Small intestine (tissue), 7 donors: ENCODE measurements at regions not wholly inside any gene's neighbourhood (a gene's known extent, or its start where the extent isn't known, plus 50 kb on each side); places are given as distances from the start of the nearest gene placed in this dataset.

ENCODE experiments used
- DNase-seq, 2 donors: peaks; one replicate each; pipeline versions ENCODE4 v3.0.0 to v3.0.0-alpha.2; 2013
- FAIRE-seq: peaks from 2 replicates; lab custom pipeline; 2012; peaks lifted over from hg19 to GRCh38; lab: Jason Lieb, UNC
- H3K27ac ChIP-seq, 3 donors: one replicate each; pipeline ENCODE4 v1.5.1; 2013; ENCODE audit warnings: low read length in 2 of 3, mild to moderate bottlenecking in 2 of 3, control low read depth in 1 of 3, inconsistent platforms in 1 of 3, low read depth in 1 of 3, moderate library complexity in 1 of 3
- H3K27me3 ChIP-seq, 3 donors: one replicate each; pipeline ENCODE4 v1.6.1; 2013; ENCODE audit warnings: low read length in 3 of 3, inconsistent platforms in 1 of 3; ENCODE audit not compliant: control insufficient read depth in 3 of 3, insufficient read depth in 3 of 3
- H3K36me3 ChIP-seq, 3 donors: one replicate each; pipeline ENCODE4 v1.6.1; 2013; ENCODE audit warnings: low read length in 3 of 3, inconsistent platforms in 1 of 3, low read depth in 1 of 3, mild to moderate bottlenecking in 1 of 3, moderate library complexity in 1 of 3; ENCODE audit not compliant: control insufficient read depth in 3 of 3, insufficient read depth in 2 of 3
- H3K4me1 ChIP-seq, 3 donors: one replicate each; pipeline ENCODE4 v1.6.1; 2013; ENCODE audit warnings: low read length in 2 of 3, inconsistent platforms in 1 of 3, low read depth in 1 of 3, mild to moderate bottlenecking in 1 of 3, moderate library complexity in 1 of 3; ENCODE audit not compliant: control insufficient read depth in 3 of 3, insufficient read depth in 2 of 3
- H3K4me3 ChIP-seq, 3 donors: one replicate each; pipeline ENCODE4 v1.5.1; 2013; ENCODE audit warnings: low read length in 3 of 3, control low read depth in 1 of 3, inconsistent platforms in 1 of 3, low read depth in 1 of 3, mild to moderate bottlenecking in 1 of 3, moderate library complexity in 1 of 3
- H3K9me3 ChIP-seq, 2 donors: one replicate each; pipeline ENCODE4 v1.6.1; 2013; ENCODE audit warnings: low read depth in 1 of 2, low read length in 1 of 2; ENCODE audit not compliant: control insufficient read depth in 2 of 2, insufficient read depth in 1 of 2
- WGBS, 3 donors: extraction: QIAGEN DNeasy Blood & Tissue Kit; methylation state at CpG; one replicate each; pipeline ENCODE4 v1.1.7; 2013; 5-methylcytosine and 5-hydroxymethylcytosine counted together
- donor health status: healthy with polysubstance abuse.
- donor health status: control.
- donor health status: control.
- donor health status: Bipolar disorder and iron deficiency.
- donor health status: healthy.

DNA sequence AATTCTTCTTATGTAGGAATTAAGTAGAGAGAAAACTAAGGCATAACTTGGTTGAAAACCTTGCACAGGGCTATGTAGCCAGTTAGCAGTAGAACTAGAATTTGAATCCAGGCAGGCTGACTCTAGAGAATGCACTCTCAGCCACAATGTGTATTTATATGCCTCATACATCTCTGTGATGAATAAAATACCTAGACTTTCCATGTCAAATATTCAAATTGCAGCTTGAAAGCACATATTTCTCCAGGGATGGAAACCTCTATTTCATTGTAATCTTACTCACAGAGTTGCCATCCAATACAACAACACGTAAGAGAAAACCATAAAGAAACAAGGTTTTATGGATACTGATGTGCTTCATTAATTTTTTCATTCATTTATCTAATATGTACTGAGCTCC lies 256.0 kb upstream of the FLRT2 start:
- FAIRE-seq (no peak), DNase-seq (no peak)
- Histone ChIP-seq H3K4me1 (no peaks in the 10 kb centered on the region), H3K4me3 (no peak overlapping the region), H3K9me3 (no peaks in the 10 kb centered on the region), H3K27me3 (no peaks in the 10 kb centered on the region), H3K27ac (no peak overlapping the region), H3K36me3 (no peaks in the 10 kb centered on the region)
- WGBS, 3 donors = 71 to 84% (median 83%) methylated on average over 1 of the region's 1 CpG

DNA sequence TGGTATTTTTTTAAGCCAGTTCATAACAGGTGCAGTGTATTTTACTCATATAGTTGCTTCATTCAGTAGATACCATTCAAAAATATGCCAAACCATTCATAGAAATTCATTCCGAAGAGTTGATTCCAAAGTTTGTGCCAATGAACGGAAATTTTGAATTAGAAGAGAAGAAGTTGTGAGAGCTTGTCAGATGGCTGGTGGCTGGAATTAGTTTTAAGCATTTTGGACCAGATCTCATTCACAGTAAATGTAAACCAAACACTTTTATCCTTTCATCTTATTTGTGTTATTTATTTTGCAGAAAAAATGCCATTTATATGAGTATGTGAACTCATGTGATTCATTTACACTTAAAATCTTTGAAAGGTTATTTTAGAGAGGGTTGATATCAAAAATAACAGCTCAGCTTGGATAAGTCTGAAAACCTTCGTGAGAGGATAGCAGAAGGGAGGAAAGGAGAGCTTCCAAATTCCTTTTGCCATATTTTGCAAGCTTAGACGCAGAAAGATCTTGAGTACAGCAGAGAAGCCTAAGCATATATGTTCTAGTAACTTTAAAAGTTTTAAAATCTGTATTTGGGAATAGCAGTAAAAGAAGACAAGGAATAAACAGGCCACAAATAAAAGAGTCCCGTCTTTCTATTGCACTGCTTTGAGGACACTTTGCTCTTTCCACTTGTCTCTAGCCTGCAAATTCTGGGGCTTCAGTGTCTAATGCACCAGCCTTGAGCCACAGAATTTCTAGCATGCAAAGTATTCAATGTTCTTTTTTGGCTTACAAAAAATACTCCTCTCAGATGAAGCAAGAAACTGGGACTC lies 253.6 kb upstream of the FLRT2 start:
- FAIRE-seq (no peak), DNase-seq (no peak)
- H3K9me3 ChIP-seq = no peaks in the 10 kb centered on the region
- H3K36me3 ChIP-seq = no peaks in the 10 kb centered on the region
- no peaks in the 10 kb centered on the region for H3K4me1 ChIP-seq
- no peaks in the 10 kb centered on the region for H3K27me3 ChIP-seq
- H3K4me3 ChIP-seq = no peak overlapping the region
- WGBS, 3 donors = 58 to 68% (median 60%) methylated on average over 5 of the region's 5 CpGs
- no peak overlapping the region for H3K27ac ChIP-seq

DNA sequence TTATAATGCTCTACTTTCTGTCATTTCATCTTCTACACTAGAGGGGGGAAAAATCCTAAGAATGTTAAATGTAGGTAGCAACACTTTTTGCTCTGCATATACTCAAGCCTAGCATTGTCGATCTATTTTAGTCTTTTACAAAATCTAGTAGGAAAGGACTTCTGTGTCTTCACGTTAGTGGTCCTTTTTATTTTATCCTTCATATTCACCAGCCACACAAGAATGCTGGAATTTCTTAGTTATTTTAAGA lies 253.0 kb upstream of the FLRT2 start:
- FAIRE-seq = no peak
- 80 to 88% (median 87%) methylated on average over 2 of the region's 2 CpGs for WGBS, 3 donors

DNA sequence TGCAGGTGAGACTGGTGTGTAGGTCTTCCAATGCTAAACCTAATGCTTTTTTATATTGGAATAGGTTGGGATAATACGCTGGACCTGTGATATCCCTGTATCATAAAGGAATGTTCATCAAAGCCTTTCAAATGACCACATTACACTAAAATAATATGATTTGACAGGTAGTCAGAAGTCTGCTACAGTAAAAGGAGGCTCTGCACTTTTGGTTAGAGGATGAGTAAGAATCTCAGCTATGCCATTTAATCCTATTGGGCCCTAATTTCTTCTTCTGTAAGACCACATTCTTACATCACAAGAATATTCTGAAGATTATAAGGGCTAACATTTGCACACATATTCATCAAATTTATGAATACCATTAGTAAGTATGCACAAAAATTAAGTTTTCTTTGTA lies 250.5 kb upstream of the FLRT2 start:
- WGBS, 3 donors = 86 to 100% (median 90%) methylated on average over 1 of the region's 1 CpG
- no peak for FAIRE-seq

More for the DNA sequence above, 253.0 kb upstream of the FLRT2 start:
- Histone ChIP-seq H3K27ac (no peak overlapping the region), H3K4me3 (no peak overlapping the region), H3K27me3 (no peaks in the 10 kb centered on the region), H3K4me1 (no peaks in the 10 kb centered on the region), H3K36me3 (no peaks in the 10 kb centered on the region), H3K9me3 (no peaks in the 10 kb centered on the region)
- DNase-seq = no peak

DNA sequence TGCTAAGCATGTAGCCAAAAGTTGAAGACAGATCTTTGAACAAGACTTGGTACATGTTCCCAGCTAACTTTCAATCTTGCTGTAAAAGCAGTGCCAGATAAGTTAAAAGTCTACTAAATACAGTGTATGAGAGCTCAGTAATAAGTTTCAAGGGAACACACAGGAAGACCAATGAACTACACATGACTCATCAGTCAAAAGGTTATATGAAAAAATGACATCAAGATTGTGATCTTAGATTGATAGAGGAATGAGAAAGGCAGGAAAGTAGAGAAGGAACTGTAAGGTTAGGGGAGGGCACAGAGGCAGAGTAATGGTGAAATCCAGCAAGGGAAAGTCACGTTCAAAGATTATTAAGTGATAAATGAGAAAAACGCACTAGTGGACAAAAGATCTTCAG lies 249.9 kb upstream of the FLRT2 start:
- FAIRE-seq = no peak
- Histone ChIP-seq H3K36me3 (no peaks in the 10 kb centered on the region), H3K4me1 (no peaks in the 10 kb centered on the region), H3K4me3 (no peak overlapping the region), H3K27ac (no peak overlapping the region), H3K27me3 (no peaks in the 10 kb centered on the region), H3K9me3 (no peaks in the 10 kb centered on the region)
- no peak for DNase-seq
- 83 to 90% (median 89%) methylated on average over 2 of the region's 2 CpGs for WGBS, 3 donors

More for the DNA sequence above, 250.5 kb upstream of the FLRT2 start:
- Histone ChIP-seq H3K4me3 (no peak overlapping the region), H3K27ac (no peak overlapping the region), H3K9me3 (no peaks in the 10 kb centered on the region), H3K36me3 (no peaks in the 10 kb centered on the region), H3K27me3 (no peaks in the 10 kb centered on the region), H3K4me1 (no peaks in the 10 kb centered on the region)
- no peak for DNase-seq

DNA sequence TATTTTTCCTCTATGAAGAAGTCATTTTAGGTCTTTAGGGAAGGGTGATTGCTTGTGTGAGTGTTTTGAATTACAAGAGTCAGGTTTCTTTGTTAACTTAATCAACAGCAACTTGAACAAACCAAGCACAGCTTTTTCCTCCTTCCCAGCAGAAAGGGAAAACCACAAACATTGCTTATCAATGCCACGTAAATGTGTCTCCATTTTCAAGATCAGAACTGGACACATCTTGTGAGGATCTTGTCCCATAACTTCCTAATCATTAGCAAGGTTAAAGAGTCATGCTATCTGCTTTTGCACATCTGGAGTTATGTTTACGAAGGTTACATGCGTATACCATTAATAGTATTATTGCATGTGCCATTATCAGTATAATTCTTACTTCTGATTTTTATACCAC lies 248.0 kb upstream of the FLRT2 start:
- DNase-seq (no peak), FAIRE-seq (no peak)
- H3K27ac ChIP-seq = no peak overlapping the region
- no peaks in the 10 kb centered on the region for H3K36me3 ChIP-seq
- H3K4me1 ChIP-seq = no peaks in the 10 kb centered on the region
- WGBS, 3 donors = 72 to 82% (median 73%) methylated on average over 3 of the region's 3 CpGs
- H3K4me3 ChIP-seq = no peak overlapping the region
- H3K27me3 ChIP-seq = no peaks in the 10 kb centered on the region
- no peaks in the 10 kb centered on the region for H3K9me3 ChIP-seq

DNA sequence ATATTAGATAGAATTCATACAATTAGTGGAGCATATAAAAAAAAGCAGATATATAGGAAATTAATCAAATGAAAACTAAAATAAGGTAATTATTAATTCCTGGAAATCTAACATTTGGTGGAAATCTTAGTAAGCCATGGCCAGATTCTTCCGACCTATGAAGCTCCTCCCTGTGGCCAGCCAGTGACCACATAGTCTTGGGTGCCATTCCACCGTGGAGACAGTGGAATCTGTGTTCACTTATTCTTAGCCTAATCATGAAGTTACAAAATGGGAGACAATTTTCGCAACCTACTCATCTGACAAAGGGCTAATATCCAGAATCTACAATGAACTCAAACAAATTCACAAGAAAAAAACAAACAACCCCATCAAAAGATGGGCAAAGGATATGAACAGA lies 241.9 kb upstream of the FLRT2 start:
- DNase-seq (no peak), FAIRE-seq (no peak)
- WGBS, 3 donors = 87 to 92% (median 90%) methylated on average over 3 of the region's 3 CpGs
- H3K36me3 ChIP-seq = no peaks in the 10 kb centered on the region
- no peaks in the 10 kb centered on the region for H3K27me3 ChIP-seq
- no peak overlapping the region for H3K27ac ChIP-seq
- no peak overlapping the region for H3K4me3 ChIP-seq
- no peaks in the 10 kb centered on the region for H3K9me3 ChIP-seq
- H3K4me1 ChIP-seq = no peaks in the 10 kb centered on the region

DNA sequence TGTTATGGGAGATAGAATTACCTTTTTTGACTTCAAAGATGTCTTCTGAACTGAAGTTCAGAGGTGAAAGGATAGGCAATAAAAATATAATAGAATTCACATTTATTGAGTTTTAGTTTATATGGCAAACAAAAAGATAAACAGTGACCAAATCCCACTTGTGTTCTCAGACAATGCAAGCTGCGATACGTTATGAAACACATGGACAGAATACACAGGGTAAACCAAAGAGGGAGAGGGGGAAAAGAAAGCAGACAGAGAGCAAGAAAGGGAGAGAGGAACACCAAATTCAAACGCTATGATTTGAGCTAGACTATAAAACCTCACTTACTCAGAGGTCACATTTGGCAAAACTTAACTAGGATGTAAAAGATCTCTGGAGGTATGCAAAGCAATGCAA lies 238.2 kb upstream of the FLRT2 start:
- 74 to 88% (median 80%) methylated on average over 3 of the region's 3 CpGs for WGBS, 3 donors
- DNase-seq = no peak
- Histone ChIP-seq H3K4me3 (no peak overlapping the region), H3K27ac (no peak overlapping the region), H3K4me1 (no peaks in the 10 kb centered on the region), H3K36me3 (no peaks in the 10 kb centered on the region), H3K27me3 (no peaks in the 10 kb centered on the region), H3K9me3 (no peaks in the 10 kb centered on the region)
- no peak for FAIRE-seq

DNA sequence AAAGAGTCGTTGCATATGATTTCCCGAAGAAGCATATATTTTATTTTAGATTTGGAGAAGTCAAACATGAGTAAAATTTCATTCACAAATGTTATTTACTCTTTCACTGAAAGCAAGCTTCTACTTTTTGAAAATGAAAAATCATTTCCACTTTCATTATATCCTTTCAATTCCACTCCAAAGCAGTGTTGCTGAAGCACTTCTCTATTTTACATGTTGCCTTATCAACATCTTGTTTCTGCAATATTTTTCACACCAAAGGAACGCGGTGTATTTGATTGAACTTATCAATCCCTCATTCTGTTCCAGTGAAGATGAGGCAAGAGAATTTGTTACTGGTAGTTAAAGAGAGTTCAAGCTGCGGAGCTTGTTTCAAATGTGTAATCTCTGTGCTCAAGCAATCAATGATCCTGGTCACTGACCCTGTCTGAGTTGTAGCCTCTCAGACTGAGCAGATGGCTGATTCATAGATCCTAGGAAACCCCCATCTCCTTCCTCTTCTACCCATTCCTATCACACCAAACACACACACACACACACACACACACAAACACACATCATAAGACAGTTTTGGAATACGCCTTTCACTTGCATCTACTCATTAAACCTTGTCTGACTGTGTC lies 236.2 kb upstream of the FLRT2 start:
- DNase-seq = no peak
- no peaks in the 10 kb centered on the region for H3K27me3 ChIP-seq
- H3K4me3 ChIP-seq = no peak overlapping the region
- 68 to 74% (median 74%) methylated on average over 6 of the region's 6 CpGs for WGBS, 3 donors
- H3K36me3 ChIP-seq = no peaks in the 10 kb centered on the region
- FAIRE-seq = no peak
- H3K4me1 ChIP-seq = no peaks in the 10 kb centered on the region
- H3K9me3 ChIP-seq = no peaks in the 10 kb centered on the region
- H3K27ac ChIP-seq = no peak overlapping the region
